ENCODE measurements at regions not wholly inside any gene's neighbourhood (a gene's known extent, or its start where the extent isn't known, plus 50 kb on each side); places are given as distances from the start of the nearest gene placed in this dataset.

GRCh38 chr7:83271212-83272099 is 108.8 kb upstream of the PCLO start:
- TF ChIP-seq CTCF (IDR thresholded peaks at IDR 0.05), result 0 out of 2 replicates have a peak, but pooled peaks have one; percentile 28
- no peak for TF ChIP-seq MXD4 (CRISPR knock-in tag; IDR thresholded peaks at IDR 0.05; ENCODE audit: borderline replicate concordance)
- no peak for TF ChIP-seq ESRRA (CRISPR knock-in tag; IDR thresholded peaks at IDR 0.05; ENCODE audit: borderline replicate concordance)
